DOHH2 (cell line): ENCODE measurements at regions not wholly inside any gene's neighbourhood (a gene's known extent, or its start where the extent isn't known, plus 50 kb on each side); places are given as distances from the start of the nearest gene placed in this dataset.

Experiments used
- CTCF ChIP-seq: fragments of 200-600 bp; sonication (generic); IDR thresholded peaks from one replicate; pipeline ENCODE4 v1.5.1; 2014; ENCODE audit warnings: antibody characterized with exemption, mild to moderate bottlenecking, low read depth, low read length; ENCODE audit not compliant: poor library complexity, severe bottlenecking
- EZH2phosphoT487 ChIP-seq: fragments of 200-600 bp; sonication (generic); IDR thresholded peaks from 2 replicates; pipeline ENCODE4 v1.6.1; 2017; ENCODE audit warnings: borderline replicate concordance, mild to moderate bottlenecking, antibody characterized with exemption, low read length, moderate library complexity, mixed read lengths

- TF ChIP-seq CTCF, result no peak
- TF ChIP-seq EZH2phosphoT487, result no peak
Measured at GRCh38 chr10:117444497-117445040, 69.3 kb upstream of the PDZD8 start.
